ENCODE measurements at regions not wholly inside any gene's neighbourhood (a gene's known extent, or its start where the extent isn't known, plus 50 kb on each side); places are given as distances from the start of the nearest gene placed in this dataset.

DNA sequence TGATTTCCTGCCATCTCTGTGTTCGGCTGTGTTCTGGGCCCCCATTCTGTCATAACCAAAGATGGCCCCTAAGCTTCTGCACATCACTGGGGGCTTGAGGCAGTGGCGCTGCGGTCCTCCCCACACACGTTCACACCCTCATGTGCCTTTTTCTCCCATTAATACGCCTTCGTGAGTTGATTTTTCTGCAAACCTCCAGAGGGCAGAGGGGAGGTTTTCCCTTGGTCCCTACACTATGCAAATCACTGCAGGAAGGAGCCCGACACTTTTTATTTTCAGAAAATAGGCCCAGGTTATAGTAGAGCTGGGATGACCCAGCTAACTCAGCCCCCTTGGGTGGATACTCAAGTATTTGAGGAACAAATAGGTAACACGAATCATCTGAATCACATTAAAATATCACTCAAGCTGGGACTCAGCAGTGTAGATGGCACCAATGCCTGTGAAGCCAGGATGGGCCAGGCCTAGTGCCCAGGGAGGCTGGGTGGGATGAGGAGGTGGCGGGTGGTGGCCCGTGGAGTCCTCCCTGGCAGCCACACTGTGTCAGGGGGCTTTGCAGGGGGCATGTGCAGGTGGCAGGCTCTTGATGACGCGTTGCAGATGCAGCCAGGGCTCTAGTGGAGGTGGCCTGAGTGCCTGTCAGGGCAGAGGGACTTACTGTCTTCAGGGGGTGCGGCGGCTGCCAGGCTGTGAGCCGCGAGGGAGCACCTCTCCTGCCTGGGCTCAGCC is 234.3 kb downstream of the TEX29 start:
- TF ChIP-seq, protein P1, sequence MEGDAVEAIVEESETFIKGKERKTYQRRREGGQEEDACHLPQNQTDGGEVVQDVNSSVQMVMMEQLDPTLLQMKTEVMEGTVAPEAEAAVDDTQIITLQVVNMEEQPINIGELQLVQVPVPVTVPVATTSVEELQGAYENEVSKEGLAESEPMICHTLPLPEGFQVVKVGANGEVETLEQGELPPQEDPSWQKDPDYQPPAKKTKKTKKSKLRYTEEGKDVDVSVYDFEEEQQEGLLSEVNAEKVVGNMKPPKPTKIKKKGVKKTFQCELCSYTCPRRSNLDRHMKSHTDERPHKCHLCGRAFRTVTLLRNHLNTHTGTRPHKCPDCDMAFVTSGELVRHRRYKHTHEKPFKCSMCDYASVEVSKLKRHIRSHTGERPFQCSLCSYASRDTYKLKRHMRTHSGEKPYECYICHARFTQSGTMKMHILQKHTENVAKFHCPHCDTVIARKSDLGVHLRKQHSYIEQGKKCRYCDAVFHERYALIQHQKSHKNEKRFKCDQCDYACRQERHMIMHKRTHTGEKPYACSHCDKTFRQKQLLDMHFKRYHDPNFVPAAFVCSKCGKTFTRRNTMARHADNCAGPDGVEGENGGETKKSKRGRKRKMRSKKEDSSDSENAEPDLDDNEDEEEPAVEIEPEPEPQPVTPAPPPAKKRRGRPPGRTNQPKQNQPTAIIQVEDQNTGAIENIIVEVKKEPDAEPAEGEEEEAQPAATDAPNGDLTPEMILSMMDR (IDR thresholded peaks at IDR 0.05; ENCODE audit: low read depth, low read length, poor library complexity, severe bottlenecking) = no peak
- TF ChIP-seq EZH2phosphoT487 (IDR thresholded peaks at IDR 0.05; ENCODE audit: borderline replicate concordance, low read length) = no peak

Data from DOHH2 (cell line).